ENCODE measurements at regions not wholly inside any gene's neighbourhood (a gene's known extent, or its start where the extent isn't known, plus 50 kb on each side); places are given as distances from the start of the nearest gene placed in this dataset.
A peak's percentile ranks its signal among the peaks of the same experiment; 100 is the strongest.
"Not testable (repeated sequence)": the region's sequence is repeated elsewhere in the genome, so short reads cannot be mapped to it uniquely, and the experiment has no call there.

GRCh38 chr13:22877421-22877820 is 303.4 kb upstream of the SGCG start:
- Mint-ChIP-seq H3K4me3 (ENCODE audit: unreplicated experiment) (no peak overlapping the region), H3K9me3 (ENCODE audit: unreplicated experiment) (peaks cover 3% of the 10 kb centered on the region), H3K27ac (ENCODE audit: unreplicated experiment) (no peak overlapping the region), H3K36me3 (ENCODE audit: unreplicated experiment) (peaks cover 5% of the 10 kb centered on the region), H3K4me1 (ENCODE audit: low read depth, unreplicated experiment) (peaks cover 1% of the 10 kb centered on the region), H3K27me3 (ENCODE audit: unreplicated experiment) (peaks cover 2% of the 10 kb centered on the region)
- TF ChIP-seq CTCF (IDR thresholded peaks at IDR 0.05; ENCODE audit: partially characterized antibody, unreplicated experiment) = no peak
- DNase-seq = no peak

DNA sequence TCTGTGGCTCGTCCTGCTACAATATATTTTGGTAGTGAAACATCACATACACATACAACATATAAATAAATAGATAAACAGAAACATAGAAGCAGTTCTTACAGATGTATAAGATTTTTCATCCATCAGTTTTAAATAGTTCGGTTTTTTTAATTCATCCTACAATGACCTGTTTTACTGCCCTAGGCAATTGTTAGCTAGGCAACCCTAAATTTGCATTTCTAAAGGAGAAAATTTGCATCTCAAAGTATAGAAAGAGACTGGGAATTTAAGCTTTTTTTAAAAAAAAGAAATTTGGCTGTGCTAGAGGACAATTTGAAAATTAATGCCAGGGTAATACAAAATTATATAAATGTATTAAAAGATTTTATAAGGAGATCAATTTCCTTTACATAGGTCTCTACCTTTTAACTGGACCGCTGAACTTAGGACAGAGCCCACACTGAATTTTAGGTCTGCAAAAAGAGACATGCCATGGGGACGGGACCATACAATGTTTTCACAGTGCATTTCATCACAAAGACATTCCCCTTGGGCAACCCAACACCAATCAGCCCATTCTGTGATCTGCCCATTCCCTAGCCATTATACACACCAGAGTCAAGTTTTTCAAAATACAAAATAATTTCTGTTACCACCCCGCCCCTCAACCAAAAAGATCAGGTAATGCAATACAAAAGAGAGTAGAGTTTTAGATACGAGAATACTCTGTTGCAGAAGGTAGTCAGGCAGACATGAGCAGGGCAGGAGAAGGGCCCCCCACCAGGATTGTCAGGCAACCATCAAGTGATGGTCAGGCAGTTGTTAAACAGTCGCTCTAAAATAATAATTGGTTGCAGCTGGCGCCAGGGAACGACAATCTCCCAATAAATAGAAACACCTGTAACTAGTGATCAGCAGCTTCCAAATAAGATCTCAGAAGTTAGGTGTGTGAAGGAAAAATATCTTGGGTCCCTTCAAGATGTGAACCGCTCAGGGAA is 299.7 kb upstream of the SGCG start:
- no peak for DNase-seq
- Mint-ChIP-seq H3K4me1 (ENCODE audit: low read depth, unreplicated experiment) (peaks cover 1% of the 10 kb centered on the region), H3K4me3 (ENCODE audit: unreplicated experiment) (no peak overlapping the region), H3K27ac (ENCODE audit: unreplicated experiment) (no peak overlapping the region), H3K9me3 (ENCODE audit: unreplicated experiment) (peaks cover 2% of the 10 kb centered on the region), H3K36me3 (ENCODE audit: unreplicated experiment) (no peaks in the 10 kb centered on the region), H3K27me3 (ENCODE audit: unreplicated experiment) (peaks cover 2% of the 10 kb centered on the region)
- TF ChIP-seq CTCF (IDR thresholded peaks at IDR 0.05; ENCODE audit: partially characterized antibody, unreplicated experiment) = no peak

DNA sequence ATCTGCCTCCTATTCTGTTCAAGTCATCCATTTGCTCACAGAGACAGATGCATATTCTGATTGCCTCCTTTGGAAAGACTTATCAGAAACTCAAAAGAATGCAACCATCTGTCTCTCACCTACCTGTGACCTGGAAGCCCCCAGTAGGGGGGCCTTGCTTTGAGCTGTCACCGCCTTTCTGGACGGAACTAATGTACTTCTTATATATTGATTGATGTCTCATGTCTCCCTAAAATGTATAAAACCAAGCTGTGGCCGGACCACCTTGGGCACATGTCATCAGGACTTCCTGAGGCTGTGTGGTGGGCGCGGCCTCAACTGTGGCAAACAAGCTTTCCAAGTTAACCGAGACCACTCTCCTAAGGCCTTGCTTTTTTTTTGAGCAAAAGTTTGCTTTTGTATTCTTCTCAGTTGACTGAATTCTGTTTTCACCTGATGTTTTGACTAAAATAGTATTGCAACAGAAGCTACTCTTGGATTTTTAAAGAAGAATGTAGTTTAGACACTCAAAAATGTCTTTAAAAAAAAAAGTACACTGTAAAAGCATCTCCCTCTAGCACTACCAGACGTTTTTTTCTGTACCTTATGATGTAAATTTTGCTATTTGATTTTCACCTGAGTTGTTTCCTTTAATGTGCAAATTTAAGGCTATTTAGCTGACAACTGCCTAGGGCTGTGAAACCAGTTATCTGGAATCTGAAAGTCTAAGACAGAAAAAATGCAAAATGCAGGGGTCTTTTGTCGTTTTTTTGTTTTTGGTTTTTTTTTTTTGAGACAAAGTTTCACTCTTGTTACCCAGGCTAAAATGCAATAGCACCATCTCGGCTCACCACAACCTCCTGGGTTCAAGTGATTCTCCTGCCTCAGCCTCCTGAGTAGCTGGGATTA is 298.8 kb upstream of the SGCG start:
- H3K9me3 Mint-ChIP-seq (ENCODE audit: unreplicated experiment); H3K4me3 Mint-ChIP-seq (ENCODE audit: unreplicated experiment); H3K27ac Mint-ChIP-seq (ENCODE audit: unreplicated experiment); H3K27me3 Mint-ChIP-seq (ENCODE audit: unreplicated experiment); H3K36me3 Mint-ChIP-seq (ENCODE audit: unreplicated experiment); DNase-seq; H3K4me1 Mint-ChIP-seq (ENCODE audit: low read depth, unreplicated experiment): not testable (repeated sequence)

- H3K27ac Mint-ChIP-seq (ENCODE audit: unreplicated experiment) = peak overlapping the region; percentile 38
Measured at GRCh38 chr13:22883262-22883840, 297.4 kb upstream of the SGCG start.

More at GRCh38 chr13:22883262-22883840, 297.4 kb upstream of the SGCG start:
- Mint-ChIP-seq H3K9me3 (ENCODE audit: unreplicated experiment) (peaks cover 2% of the 10 kb centered on the region), H3K4me3 (ENCODE audit: unreplicated experiment) (no peak overlapping the region), H3K36me3 (ENCODE audit: unreplicated experiment) (no peaks in the 10 kb centered on the region), H3K27me3 (ENCODE audit: unreplicated experiment) (peaks cover 2% of the 10 kb centered on the region), H3K4me1 (ENCODE audit: low read depth, unreplicated experiment) (peaks cover 1% of the 10 kb centered on the region)
- TF ChIP-seq CTCF (IDR thresholded peaks at IDR 0.05; ENCODE audit: partially characterized antibody, unreplicated experiment) = no peak
- no peak for DNase-seq

Data from glutamatergic neuron (in vitro differentiated cells).